ENCODE measurements at regions not wholly inside any gene's neighbourhood (a gene's known extent, or its start where the extent isn't known, plus 50 kb on each side); places are given as distances from the start of the nearest gene placed in this dataset.

GRCh38 chr4:99729186-99729585 is 71.6 kb upstream of the C4orf54 start:
- DNase-seq, result no peak
- Mint-ChIP-seq H3K4me3 (no peak overlapping the region), H3K27ac (no peak overlapping the region), H3K9me3 (peaks cover 2% of the 10 kb centered on the region), H3K4me1 (no peaks in the 10 kb centered on the region), H3K36me3 (no peaks in the 10 kb centered on the region), H3K27me3 (peaks cover 4% of the 10 kb centered on the region)
- POLR2A ChIA-PET, result no interaction called here
- ATAC-seq (ENCODE audit: low read depth), result no peak

GRCh38 chr4:99724067-99724466 is 66.4 kb upstream of the C4orf54 start:
- DNase-seq (no peak), ATAC-seq (ENCODE audit: low read depth) (no peak)
- Mint-ChIP-seq H3K9me3 (no peaks in the 10 kb centered on the region), H3K27me3 (peaks cover 7% of the 10 kb centered on the region), H3K27ac (no peak overlapping the region), H3K36me3 (no peaks in the 10 kb centered on the region), H3K4me1 (no peaks in the 10 kb centered on the region), H3K4me3 (no peak overlapping the region)
- POLR2A ChIA-PET, result no interaction called here

- H3K9me3 Mint-ChIP-seq, result no peaks in the 10 kb centered on the region
- H3K27ac Mint-ChIP-seq, result no peak overlapping the region
- H3K4me3 Mint-ChIP-seq, result no peak overlapping the region
- no peaks in the 10 kb centered on the region for H3K4me1 Mint-ChIP-seq
- H3K36me3 Mint-ChIP-seq, result no peaks in the 10 kb centered on the region
- ATAC-seq (ENCODE audit: low read depth), result no peak
- no peak for DNase-seq
- H3K27me3 Mint-ChIP-seq, result peaks cover 7% of the 10 kb centered on the region
- POLR2A ChIA-PET, result no interaction called here
Measured at GRCh38 chr4:99723612-99724011, 66.0 kb upstream of the C4orf54 start.

DNA sequence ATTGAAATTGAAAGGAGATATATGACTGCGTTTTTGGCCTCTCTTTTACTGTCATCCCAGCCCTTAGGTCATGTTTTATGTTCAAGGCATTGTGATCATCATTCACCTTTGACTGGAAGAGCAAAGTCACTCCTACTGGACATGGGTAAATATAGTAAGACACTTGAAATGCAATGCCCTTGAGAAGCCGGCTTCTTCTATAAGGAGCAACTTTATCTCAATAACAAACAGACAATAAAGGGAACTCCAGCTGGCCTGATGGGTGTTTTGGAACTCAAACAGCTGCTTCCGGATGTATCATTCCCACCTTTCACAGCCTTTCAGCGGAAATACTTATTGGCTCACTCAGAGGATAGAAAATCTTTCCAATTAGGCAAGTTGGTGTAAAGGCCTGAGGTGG is 65.1 kb upstream of the C4orf54 start:
- DNase-seq (no peak), ATAC-seq (ENCODE audit: low read depth) (no peak)
- Mint-ChIP-seq H3K4me3 (no peak overlapping the region), H3K36me3 (no peaks in the 10 kb centered on the region), H3K27ac (no peak overlapping the region), H3K27me3 (peaks cover 7% of the 10 kb centered on the region), H3K9me3 (no peaks in the 10 kb centered on the region), H3K4me1 (no peaks in the 10 kb centered on the region)
- POLR2A ChIA-PET, result no interaction called here

GRCh38 chr4:99722006-99722405 is 64.4 kb upstream of the C4orf54 start:
- POLR2A ChIA-PET, result no interaction called here
- Mint-ChIP-seq H3K27me3 (peaks cover 7% of the 10 kb centered on the region), H3K4me3 (no peak overlapping the region), H3K36me3 (no peaks in the 10 kb centered on the region), H3K27ac (no peak overlapping the region), H3K4me1 (no peaks in the 10 kb centered on the region), H3K9me3 (no peaks in the 10 kb centered on the region)
- DNase-seq (no peak), ATAC-seq (ENCODE audit: low read depth) (no peak)

- POLR2A ChIA-PET, result no interaction called here
- Mint-ChIP-seq H3K27me3 (peaks cover 7% of the 10 kb centered on the region), H3K4me3 (no peak overlapping the region), H3K4me1 (no peaks in the 10 kb centered on the region), H3K36me3 (no peaks in the 10 kb centered on the region), H3K27ac (no peak overlapping the region), H3K9me3 (no peaks in the 10 kb centered on the region)
- ATAC-seq (ENCODE audit: low read depth) (no peak), DNase-seq (no peak)
Measured at GRCh38 chr4:99720206-99720605, 62.6 kb upstream of the C4orf54 start.

DNA sequence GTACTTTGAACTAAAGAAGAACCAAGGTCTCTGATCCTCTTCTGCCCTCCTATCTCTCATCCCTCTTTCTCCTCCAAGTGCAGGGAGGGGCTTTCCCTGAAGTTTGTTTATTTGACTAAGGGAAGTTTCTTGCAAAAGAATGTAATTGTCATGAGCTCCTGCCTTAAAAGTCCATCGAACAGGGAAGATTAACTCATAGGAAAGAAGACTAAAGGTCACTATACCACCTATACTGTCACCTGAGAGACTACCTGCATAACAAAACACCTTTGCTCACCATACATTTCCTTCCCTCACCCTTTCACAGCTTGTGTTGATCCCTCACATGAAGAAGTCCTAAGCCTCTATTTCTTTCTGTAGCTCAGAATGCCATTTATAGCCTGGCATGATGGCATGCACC is 59.4 kb upstream of the C4orf54 start:
- H3K27ac Mint-ChIP-seq, result no peak overlapping the region
- ATAC-seq (ENCODE audit: low read depth) (no peak), DNase-seq (no peak)
- H3K4me1 Mint-ChIP-seq, result no peaks in the 10 kb centered on the region
- H3K36me3 Mint-ChIP-seq, result no peaks in the 10 kb centered on the region
- H3K4me3 Mint-ChIP-seq, result no peak overlapping the region
- H3K27me3 Mint-ChIP-seq, result peaks cover 7% of the 10 kb centered on the region
- POLR2A ChIA-PET, result no interaction called here
- H3K9me3 Mint-ChIP-seq, result no peaks in the 10 kb centered on the region

GRCh38 chr4:99715286-99715685 is 57.7 kb upstream of the C4orf54 start:
- Mint-ChIP-seq H3K4me3 (no peak overlapping the region), H3K4me1 (no peaks in the 10 kb centered on the region)

DNA sequence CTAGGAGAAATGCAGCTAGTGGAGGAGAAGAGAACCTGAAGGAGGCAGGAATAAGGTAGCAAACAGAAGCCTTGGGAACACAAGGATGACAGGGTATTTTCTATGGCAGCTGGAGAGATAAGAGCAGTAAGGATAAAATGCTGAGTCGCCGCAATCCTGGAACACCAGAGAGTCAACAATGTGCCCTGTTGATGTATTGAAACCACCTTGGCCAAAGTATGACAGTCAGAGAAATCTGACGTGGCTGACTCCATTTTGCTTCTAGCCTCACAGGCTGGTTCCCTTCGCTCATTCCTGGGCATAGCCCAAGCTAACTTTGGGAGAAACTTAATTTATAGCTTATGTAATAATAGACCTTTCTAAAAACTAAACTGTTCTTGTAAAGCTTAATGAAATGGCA is 56.6 kb upstream of the C4orf54 start:
- Mint-ChIP-seq H3K9me3 (no peaks in the 10 kb centered on the region), H3K36me3 (peaks cover 1% of the 10 kb centered on the region), H3K27me3 (peaks cover 3% of the 10 kb centered on the region), H3K4me1 (no peaks in the 10 kb centered on the region), H3K27ac (no peak overlapping the region), H3K4me3 (no peak overlapping the region)
- POLR2A ChIA-PET, result no interaction called here
- no peak for DNase-seq
- no peak for ATAC-seq (ENCODE audit: low read depth)

More at GRCh38 chr4:99715286-99715685, 57.7 kb upstream of the C4orf54 start:
- ATAC-seq (ENCODE audit: low read depth) (no peak), DNase-seq (no peak)
- POLR2A ChIA-PET, result no interaction called here
- Mint-ChIP-seq H3K27ac (no peak overlapping the region), H3K36me3 (peaks cover 1% of the 10 kb centered on the region), H3K27me3 (peaks cover 3% of the 10 kb centered on the region), H3K9me3 (no peaks in the 10 kb centered on the region)

- H3K4me3 Mint-ChIP-seq, result no peak overlapping the region
- H3K27ac Mint-ChIP-seq, result no peak overlapping the region
- no peak for ATAC-seq (ENCODE audit: low read depth)
- H3K4me1 Mint-ChIP-seq, result no peaks in the 10 kb centered on the region
- POLR2A ChIA-PET, result no interaction called here
- H3K27me3 Mint-ChIP-seq, result peaks cover 3% of the 10 kb centered on the region
- DNase-seq, result no peak
- H3K9me3 Mint-ChIP-seq, result no peaks in the 10 kb centered on the region
- peaks cover 1% of the 10 kb centered on the region for H3K36me3 Mint-ChIP-seq
Measured at GRCh38 chr4:99712530-99712929, 54.9 kb upstream of the C4orf54 start.

DNA sequence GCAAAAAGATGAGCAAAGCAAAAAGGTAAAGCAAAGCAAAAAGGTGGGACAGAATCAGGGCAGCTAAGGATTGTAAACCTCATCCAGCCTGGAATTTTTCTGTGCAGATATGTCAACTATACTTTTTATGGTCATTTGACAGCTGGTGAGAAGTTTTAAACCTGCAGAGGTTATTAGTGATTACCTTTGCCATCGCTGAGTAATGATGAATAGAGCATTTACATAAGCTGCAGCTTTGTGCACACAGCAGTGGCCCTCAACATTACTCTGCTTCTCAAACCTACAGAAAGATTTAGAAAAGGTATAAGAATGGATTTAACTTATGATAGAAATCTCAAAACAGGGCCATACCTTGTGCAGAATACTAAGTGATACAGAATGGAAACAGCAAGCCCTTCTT is 54.5 kb upstream of the C4orf54 start:
- Mint-ChIP-seq H3K9me3 (no peaks in the 10 kb centered on the region), H3K27ac (no peak overlapping the region), H3K36me3 (peaks cover 1% of the 10 kb centered on the region), H3K27me3 (peaks cover 3% of the 10 kb centered on the region), H3K4me3 (no peak overlapping the region), H3K4me1 (no peaks in the 10 kb centered on the region)
- ATAC-seq (ENCODE audit: low read depth), result no peak
- POLR2A ChIA-PET, result no interaction called here
- DNase-seq, result no peak

GRCh38 chr4:99711657-99712056 is 54.0 kb upstream of the C4orf54 start:
- ATAC-seq (ENCODE audit: low read depth), result no peak
- peaks cover 1% of the 10 kb centered on the region for H3K36me3 Mint-ChIP-seq
- peaks cover 3% of the 10 kb centered on the region for H3K27me3 Mint-ChIP-seq
- H3K27ac Mint-ChIP-seq, result no peak overlapping the region
- H3K4me3 Mint-ChIP-seq, result no peak overlapping the region
- no peak for DNase-seq
- H3K9me3 Mint-ChIP-seq, result no peaks in the 10 kb centered on the region
- POLR2A ChIA-PET, result no interaction called here
- no peaks in the 10 kb centered on the region for H3K4me1 Mint-ChIP-seq

DNA sequence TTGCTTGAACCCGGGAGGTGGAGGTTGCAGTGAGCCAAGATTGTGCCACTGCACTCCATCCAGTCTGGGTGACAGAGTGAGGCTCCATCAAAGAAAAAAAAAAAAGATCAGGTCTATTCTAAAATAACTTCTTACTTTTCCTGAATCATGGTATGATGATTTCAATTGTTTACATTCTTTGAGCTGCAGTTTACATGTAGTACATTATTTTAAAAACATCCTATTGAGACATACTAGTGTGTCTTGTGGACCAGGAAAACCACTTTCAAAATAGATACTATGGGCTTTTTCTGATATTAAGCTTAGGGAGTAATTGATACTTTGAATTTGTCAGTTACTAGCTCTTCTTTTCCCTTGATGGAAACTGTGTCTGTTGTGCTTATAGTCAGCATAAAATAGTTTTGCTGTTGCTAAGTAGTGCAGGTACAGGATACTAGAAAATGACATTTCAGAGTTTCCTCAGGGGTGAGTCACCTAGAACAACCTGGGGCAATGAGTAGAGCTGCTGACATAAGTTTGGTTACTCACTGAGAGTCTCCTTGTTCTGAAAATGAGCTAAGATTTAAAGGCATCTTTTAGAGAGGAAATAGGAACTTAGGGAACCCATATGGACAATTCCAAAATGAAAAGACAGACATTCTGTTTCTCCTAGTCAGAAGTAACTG is 53.2 kb upstream of the C4orf54 start:
- DNase-seq (no peak), ATAC-seq (ENCODE audit: low read depth) (no peak)
- Mint-ChIP-seq H3K27ac (no peak overlapping the region), H3K9me3 (no peaks in the 10 kb centered on the region), H3K4me3 (no peak overlapping the region), H3K27me3 (peaks cover 3% of the 10 kb centered on the region), H3K36me3 (peaks cover 1% of the 10 kb centered on the region), H3K4me1 (no peaks in the 10 kb centered on the region)
- POLR2A ChIA-PET, result no interaction called here

DNA sequence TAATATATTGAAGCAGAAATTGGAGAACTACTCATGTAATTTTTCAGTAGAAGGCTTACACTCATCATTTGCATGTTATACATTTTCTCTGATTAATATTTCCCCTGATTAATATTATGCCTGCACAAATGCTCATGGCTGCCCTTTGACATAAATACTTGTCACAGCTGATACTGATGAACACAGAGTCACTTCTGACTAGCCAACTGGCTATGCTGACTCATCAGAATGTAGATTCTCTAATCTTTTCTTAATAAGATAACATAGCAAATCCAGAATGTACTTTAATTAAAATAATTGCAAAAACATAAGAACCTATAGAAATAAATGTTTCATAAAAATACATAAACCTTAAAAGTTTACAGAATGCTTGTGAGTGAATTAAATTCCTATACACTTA is 52.4 kb upstream of the C4orf54 start:
- no peaks in the 10 kb centered on the region for H3K9me3 Mint-ChIP-seq
- POLR2A ChIA-PET, result no interaction called here
- peaks cover 3% of the 10 kb centered on the region for H3K27me3 Mint-ChIP-seq
- no peak overlapping the region for H3K4me3 Mint-ChIP-seq
- H3K4me1 Mint-ChIP-seq, result no peaks in the 10 kb centered on the region
- H3K36me3 Mint-ChIP-seq, result peaks cover 1% of the 10 kb centered on the region
- DNase-seq, result no peak
- ATAC-seq (ENCODE audit: low read depth), result no peak
- no peak overlapping the region for H3K27ac Mint-ChIP-seq

- H3K4me3 Mint-ChIP-seq, result no peak overlapping the region
- H3K4me1 Mint-ChIP-seq, result no peaks in the 10 kb centered on the region
- peaks cover 6% of the 10 kb centered on the region for H3K27me3 Mint-ChIP-seq
- DNase-seq, result no peak
- peaks cover 1% of the 10 kb centered on the region for H3K36me3 Mint-ChIP-seq
- H3K9me3 Mint-ChIP-seq, result no peaks in the 10 kb centered on the region
- H3K27ac Mint-ChIP-seq, result no peak overlapping the region
- ATAC-seq (ENCODE audit: low read depth), result no peak
- POLR2A ChIA-PET, result no interaction called here
Measured at GRCh38 chr4:99708551-99708950, 50.9 kb upstream of the C4orf54 start.

Measured in activated naive CD8-positive, alpha-beta T cell treated with anti-CD3 and anti-CD28 coated beads, Interleukin-2, amount 10 ng/mL, durations not matched to agents 7 days and 5 days (primary cell).